ENCODE measurements at regions not wholly inside any gene's neighbourhood (a gene's known extent, or its start where the extent isn't known, plus 50 kb on each side); places are given as distances from the start of the nearest gene placed in this dataset.
"Not testable (repeated sequence)": the region's sequence is repeated elsewhere in the genome, so short reads cannot be mapped to it uniquely, and the experiment has no call there.

GRCh38 chr9:107807183-107807582 is 317.6 kb upstream of the KLF4 start:
- DNase-seq: no peak

GRCh38 chr9:107805201-107805600 is 315.6 kb upstream of the KLF4 start:
- no peak for DNase-seq

- DNase-seq: peak; percentile 91
Observed at GRCh38 chr9:107794259-107794658, 304.7 kb upstream of the KLF4 start.

- DNase-seq: no peak
Observed at GRCh38 chr9:107793541-107793940, 304.0 kb upstream of the KLF4 start.

- no peak for DNase-seq
Observed at GRCh38 chr9:107792596-107792995, 303.0 kb upstream of the KLF4 start.

- DNase-seq: no peak
Observed at GRCh38 chr9:107792006-107792405, 302.4 kb upstream of the KLF4 start.

- DNase-seq: no peak
Observed at GRCh38 chr9:107789001-107789700, 299.6 kb upstream of the KLF4 start.

GRCh38 chr9:107786561-107786960 is 297.0 kb upstream of the KLF4 start:
- DNase-seq: no peak

- peak; percentile 30 for DNase-seq
Observed at GRCh38 chr9:107784235-107784958, 294.8 kb upstream of the KLF4 start.

- DNase-seq: peak; percentile 78
Observed at GRCh38 chr9:107782789-107783188, 293.2 kb upstream of the KLF4 start.

GRCh38 chr9:107782381-107782780 is 292.8 kb upstream of the KLF4 start:
- peak; percentile 56 for DNase-seq

- DNase-seq: no peak
Observed at GRCh38 chr9:107780960-107781359, 291.4 kb upstream of the KLF4 start.

GRCh38 chr9:107779731-107780130 is 290.2 kb upstream of the KLF4 start:
- peak; percentile 25 for DNase-seq

GRCh38 chr9:107778661-107779060 is 289.1 kb upstream of the KLF4 start:
- DNase-seq: peak; percentile 9

GRCh38 chr9:107774099-107774498 is 284.5 kb upstream of the KLF4 start:
- DNase-seq: peak; percentile 79

GRCh38 chr9:107772988-107773387 is 283.4 kb upstream of the KLF4 start:
- no peak for DNase-seq

- no peak for DNase-seq
Observed at GRCh38 chr9:107770716-107771115, 281.1 kb upstream of the KLF4 start.

- DNase-seq: no peak
Observed at GRCh38 chr9:107768224-107768623, 278.7 kb upstream of the KLF4 start.

GRCh38 chr9:107767711-107768110 is 278.1 kb upstream of the KLF4 start:
- no peak for DNase-seq

- not testable (repeated sequence) for DNase-seq
Observed at GRCh38 chr9:107763469-107763868, 273.9 kb upstream of the KLF4 start.

GRCh38 chr9:107761307-107761706 is 271.7 kb upstream of the KLF4 start:
- DNase-seq: no peak

- DNase-seq: peak; percentile 100
Observed at GRCh38 chr9:107760469-107761242, 271.1 kb upstream of the KLF4 start.

GRCh38 chr9:107759823-107760166 is 270.2 kb upstream of the KLF4 start:
- no peak for DNase-seq
